ENCODE measurements at regions not wholly inside any gene's neighbourhood (a gene's known extent, or its start where the extent isn't known, plus 50 kb on each side); places are given as distances from the start of the nearest gene placed in this dataset.

DNA sequence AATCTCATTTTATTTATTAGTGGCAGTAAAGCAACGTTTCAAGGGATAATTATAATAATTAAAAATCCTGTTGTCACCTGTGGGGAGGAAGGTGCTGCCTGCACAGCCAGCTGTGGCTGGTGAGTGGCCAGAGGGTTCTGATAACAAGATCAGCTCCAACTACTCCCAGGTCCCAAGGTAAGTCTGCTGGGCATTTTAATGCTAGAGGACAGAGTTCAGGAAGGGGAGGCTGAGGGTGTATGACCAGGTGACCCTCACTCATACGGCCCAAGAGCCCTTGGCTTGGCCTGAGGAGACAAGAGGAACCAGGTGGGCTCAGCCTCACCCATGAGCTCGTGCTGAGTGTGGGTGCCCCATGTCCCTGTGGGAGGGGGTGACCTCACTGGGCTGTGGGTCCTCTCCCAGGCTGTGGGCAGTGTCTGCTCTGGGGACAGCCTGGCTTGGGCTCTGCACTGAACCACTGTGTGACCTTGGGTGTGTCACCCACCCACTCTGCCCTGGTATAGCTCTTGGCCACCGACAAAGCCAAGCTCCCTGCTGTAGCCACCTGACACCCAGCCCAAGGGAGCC, 223.8 kb downstream of the PTPRU start:
- TF ChIP-seq, protein P1, sequence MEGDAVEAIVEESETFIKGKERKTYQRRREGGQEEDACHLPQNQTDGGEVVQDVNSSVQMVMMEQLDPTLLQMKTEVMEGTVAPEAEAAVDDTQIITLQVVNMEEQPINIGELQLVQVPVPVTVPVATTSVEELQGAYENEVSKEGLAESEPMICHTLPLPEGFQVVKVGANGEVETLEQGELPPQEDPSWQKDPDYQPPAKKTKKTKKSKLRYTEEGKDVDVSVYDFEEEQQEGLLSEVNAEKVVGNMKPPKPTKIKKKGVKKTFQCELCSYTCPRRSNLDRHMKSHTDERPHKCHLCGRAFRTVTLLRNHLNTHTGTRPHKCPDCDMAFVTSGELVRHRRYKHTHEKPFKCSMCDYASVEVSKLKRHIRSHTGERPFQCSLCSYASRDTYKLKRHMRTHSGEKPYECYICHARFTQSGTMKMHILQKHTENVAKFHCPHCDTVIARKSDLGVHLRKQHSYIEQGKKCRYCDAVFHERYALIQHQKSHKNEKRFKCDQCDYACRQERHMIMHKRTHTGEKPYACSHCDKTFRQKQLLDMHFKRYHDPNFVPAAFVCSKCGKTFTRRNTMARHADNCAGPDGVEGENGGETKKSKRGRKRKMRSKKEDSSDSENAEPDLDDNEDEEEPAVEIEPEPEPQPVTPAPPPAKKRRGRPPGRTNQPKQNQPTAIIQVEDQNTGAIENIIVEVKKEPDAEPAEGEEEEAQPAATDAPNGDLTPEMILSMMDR (IDR thresholded peaks at IDR 0.05; ENCODE audit: low read depth, low read length), result no peak
- TF ChIP-seq POLR2A (IDR thresholded peaks at IDR 0.05; ENCODE audit: extremely low read depth, insufficient read length) (no peak), MYC (IDR thresholded peaks at IDR 0.05; ENCODE audit: low read depth, low read length) (no peak)
- TF ChIP-seq, protein P2, sequence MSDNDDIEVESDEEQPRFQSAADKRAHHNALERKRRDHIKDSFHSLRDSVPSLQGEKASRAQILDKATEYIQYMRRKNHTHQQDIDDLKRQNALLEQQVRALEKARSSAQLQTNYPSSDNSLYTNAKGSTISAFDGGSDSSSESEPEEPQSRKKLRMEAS (IDR thresholded peaks at IDR 0.05; ENCODE audit: low read depth, low read length), result no peak

All from NB4 (cell line).